Loucy (cell line): ENCODE measurements at regions not wholly inside any gene's neighbourhood (a gene's known extent, or its start where the extent isn't known, plus 50 kb on each side); places are given as distances from the start of the nearest gene placed in this dataset.

ENCODE experiments used
- CTCF ChIP-seq: fragments of 200-600 bp; sonication (generic); conservative IDR thresholded peaks from 2 replicates; pipeline ENCODE4 v1.5.1; 2014; ENCODE audit warnings: mild to moderate bottlenecking, antibody characterized with exemption, low read length
- EZH2phosphoT487 ChIP-seq: fragments of 200-600 bp; IDR thresholded peaks from 2 replicates; pipeline ENCODE4 v1.6.1; 2018; ENCODE audit warnings: antibody characterized with exemption, mild to moderate bottlenecking, moderate library complexity, borderline replicate concordance

DNA sequence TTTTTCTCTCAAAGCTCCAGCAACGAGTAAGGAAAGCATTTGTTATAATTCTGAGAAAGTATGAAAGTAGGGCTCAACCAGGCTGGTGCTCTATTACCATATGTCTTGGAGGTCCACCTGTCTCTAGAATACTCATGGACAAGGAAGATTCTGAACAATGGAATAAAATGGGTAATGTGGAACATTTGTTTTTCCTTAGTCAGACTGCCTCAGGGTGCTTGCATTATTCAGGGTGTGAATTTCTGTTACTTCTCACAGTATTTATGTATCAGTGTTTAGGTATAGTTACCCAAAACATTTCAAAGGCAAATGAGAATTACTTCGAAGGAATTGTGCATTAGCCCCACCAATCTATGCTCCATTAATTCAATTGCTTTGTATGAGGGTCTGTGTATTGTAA is 586.2 kb upstream of the CITED2 start:
- TF ChIP-seq CTCF: no peak
- TF ChIP-seq EZH2phosphoT487: no peak
